IMR-90 (cell line): ENCODE measurements at regions not wholly inside any gene's neighbourhood (a gene's known extent, or its start where the extent isn't known, plus 50 kb on each side); places are given as distances from the start of the nearest gene placed in this dataset.

Experiments used
- MAFK ChIP-seq: IDR thresholded peaks from 2 replicates; pipeline ENCODE4 v1.6.1; 2012; ENCODE audit warnings: low read depth, low read length, improper control_type of control experiment
- MXI1 ChIP-seq: IDR thresholded peaks from 2 replicates; pipeline ENCODE4 v1.6.1; 2012; ENCODE audit warnings: low read depth, mild to moderate bottlenecking, low read length, moderate library complexity, borderline replicate concordance
- POLR2A ChIP-seq: IDR thresholded peaks from 2 replicates; pipeline ENCODE4 v1.6.1; 2012; ENCODE audit warnings: mild to moderate bottlenecking, low read depth, low read length
- RAD21 ChIP-seq: IDR thresholded peaks from 2 replicates; pipeline ENCODE4 v1.6.1; 2012; ENCODE audit warnings: low read length, improper control_type of control experiment
- TF ChIP-seq, protein P1 (sequence below): fragments of 150-350 bp; IDR thresholded peaks from 2 replicates; pipeline ENCODE4 v1.6.1; 2017; ENCODE audit warnings: mild to moderate bottlenecking, antibody characterized with exemption, low read length, low read depth
- TF ChIP-seq, protein P2 (sequence below): conservative IDR thresholded peaks from 2 replicates; pipeline ENCODE4 v1.5.1; 2012; ENCODE audit warnings: mild to moderate bottlenecking, low read depth, low read length, improper control_type of control experiment

DNA sequence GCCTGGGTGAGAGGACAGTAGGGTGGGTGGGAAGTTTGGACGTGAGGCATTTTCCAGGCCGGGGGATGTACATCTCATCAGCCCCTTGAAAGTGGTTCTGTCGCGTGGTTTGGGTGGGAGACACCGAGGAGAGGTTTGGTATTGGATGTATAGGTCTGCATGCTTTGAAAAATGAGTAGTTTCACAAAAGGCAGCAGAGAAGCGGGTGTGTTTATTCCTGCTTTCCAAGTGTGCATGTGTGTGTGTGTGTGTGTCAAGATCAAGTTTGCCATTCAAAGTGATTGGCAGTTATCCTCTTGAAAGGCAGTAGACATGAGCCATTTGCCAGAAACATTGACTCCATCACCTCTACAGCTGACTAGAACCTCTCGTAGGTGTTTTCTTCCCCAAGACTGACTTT lies 423.1 kb upstream of the POU3F3 start:
- TF ChIP-seq POLR2A (no peak), MAFK (no peak), RAD21 (no peak), MXI1 (no peak)
- TF ChIP-seq, protein P1, sequence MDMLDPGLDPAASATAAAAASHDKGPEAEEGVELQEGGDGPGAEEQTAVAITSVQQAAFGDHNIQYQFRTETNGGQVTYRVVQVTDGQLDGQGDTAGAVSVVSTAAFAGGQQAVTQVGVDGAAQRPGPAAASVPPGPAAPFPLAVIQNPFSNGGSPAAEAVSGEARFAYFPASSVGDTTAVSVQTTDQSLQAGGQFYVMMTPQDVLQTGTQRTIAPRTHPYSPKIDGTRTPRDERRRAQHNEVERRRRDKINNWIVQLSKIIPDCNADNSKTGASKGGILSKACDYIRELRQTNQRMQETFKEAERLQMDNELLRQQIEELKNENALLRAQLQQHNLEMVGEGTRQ, result no peak
- TF ChIP-seq, protein P2, sequence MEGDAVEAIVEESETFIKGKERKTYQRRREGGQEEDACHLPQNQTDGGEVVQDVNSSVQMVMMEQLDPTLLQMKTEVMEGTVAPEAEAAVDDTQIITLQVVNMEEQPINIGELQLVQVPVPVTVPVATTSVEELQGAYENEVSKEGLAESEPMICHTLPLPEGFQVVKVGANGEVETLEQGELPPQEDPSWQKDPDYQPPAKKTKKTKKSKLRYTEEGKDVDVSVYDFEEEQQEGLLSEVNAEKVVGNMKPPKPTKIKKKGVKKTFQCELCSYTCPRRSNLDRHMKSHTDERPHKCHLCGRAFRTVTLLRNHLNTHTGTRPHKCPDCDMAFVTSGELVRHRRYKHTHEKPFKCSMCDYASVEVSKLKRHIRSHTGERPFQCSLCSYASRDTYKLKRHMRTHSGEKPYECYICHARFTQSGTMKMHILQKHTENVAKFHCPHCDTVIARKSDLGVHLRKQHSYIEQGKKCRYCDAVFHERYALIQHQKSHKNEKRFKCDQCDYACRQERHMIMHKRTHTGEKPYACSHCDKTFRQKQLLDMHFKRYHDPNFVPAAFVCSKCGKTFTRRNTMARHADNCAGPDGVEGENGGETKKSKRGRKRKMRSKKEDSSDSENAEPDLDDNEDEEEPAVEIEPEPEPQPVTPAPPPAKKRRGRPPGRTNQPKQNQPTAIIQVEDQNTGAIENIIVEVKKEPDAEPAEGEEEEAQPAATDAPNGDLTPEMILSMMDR, result no peak
